ENCODE measurements at regions not wholly inside any gene's neighbourhood (a gene's known extent, or its start where the extent isn't known, plus 50 kb on each side); places are given as distances from the start of the nearest gene placed in this dataset.
"Not testable (repeated sequence)": the region's sequence is repeated elsewhere in the genome, so short reads cannot be mapped to it uniquely, and the experiment has no call there.

DNA sequence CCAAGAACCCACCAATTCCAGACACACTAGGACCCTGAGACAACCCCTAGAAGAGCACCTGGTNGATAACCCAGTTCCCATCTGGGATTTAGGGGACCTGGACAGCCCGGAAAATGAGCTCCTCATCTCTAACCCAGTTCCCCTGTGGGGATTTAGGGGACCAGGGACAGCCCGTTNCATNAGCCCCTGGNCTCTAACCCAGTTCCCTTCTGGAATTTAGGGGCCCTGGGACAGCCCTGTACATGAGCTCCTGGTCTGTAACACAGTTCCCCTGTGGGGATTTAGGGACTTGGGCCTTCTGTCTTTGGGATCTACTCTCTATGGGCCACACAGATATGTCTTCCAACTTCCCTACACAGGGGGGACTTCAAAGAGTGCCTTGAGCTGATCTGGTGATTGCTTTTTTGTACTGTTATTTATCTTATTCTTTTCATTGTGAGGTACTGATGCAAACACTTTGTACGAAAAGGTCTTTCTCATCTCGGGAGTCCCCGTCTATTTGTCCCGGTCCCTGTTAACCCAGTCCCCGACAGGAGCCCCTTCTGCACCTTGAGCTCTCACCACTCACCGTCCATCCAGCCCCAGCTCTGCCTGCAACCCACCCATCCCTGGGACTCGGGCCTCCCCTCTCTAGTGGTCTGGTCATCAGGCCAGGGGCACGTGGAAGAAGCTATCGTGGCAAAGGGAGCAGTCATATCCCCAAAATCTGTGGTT, 58.2 kb upstream of the PLCXD1 start:
- H3K4me1 Mint-ChIP-seq (ENCODE audit: low read depth, unreplicated experiment); H3K27me3 ChIP-seq (replicated peaks; ENCODE audit: control insufficient read depth, insufficient read depth, low read length); CTCF ChIA-PET; DNase-seq; BruUV-seq (replicated peaks); intact Hi-C loops (cut with micrococcal nuclease; ENCODE audit: unreplicated experiment); H3K36me3 ChIP-seq (ENCODE audit: control insufficient read depth, insufficient read depth, low read length); H3K4me3 Mint-ChIP-seq (ENCODE audit: unreplicated experiment); H3K9me3 Mint-ChIP-seq (ENCODE audit: unreplicated experiment); POLR2A ChIA-PET; H3K4me1 ChIP-seq; H3K36me3 Mint-ChIP-seq (ENCODE audit: insufficient read depth, unreplicated experiment); H3K27me3 Mint-ChIP-seq (ENCODE audit: insufficient read depth, unreplicated experiment); H3K9me3 ChIP-seq; H3K27ac Mint-ChIP-seq (ENCODE audit: unreplicated experiment); H3K4me3 ChIP-seq (ENCODE audit: low read depth, low read length): not testable (repeated sequence)

DNA sequence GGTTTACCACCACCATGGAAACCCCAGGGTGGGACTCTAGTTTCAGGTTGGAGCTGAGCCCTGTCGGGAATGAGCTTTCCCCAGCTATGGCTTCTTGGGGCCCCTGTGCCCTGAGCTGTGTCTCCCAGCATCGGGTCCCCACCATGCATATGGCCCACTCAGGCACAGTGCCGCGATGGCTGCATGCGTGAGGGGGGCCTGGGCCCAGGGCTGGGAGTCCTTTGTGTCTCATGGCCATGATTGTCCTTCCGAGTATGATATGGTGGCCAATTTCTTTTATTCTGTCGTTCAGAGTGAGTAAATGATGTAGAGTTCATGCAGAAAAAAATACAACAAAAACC, 57.7 kb upstream of the PLCXD1 start:
- H3K36me3 ChIP-seq (ENCODE audit: control insufficient read depth, insufficient read depth, low read length); H3K27me3 Mint-ChIP-seq (ENCODE audit: insufficient read depth, unreplicated experiment); H3K9me3 Mint-ChIP-seq (ENCODE audit: unreplicated experiment); H3K4me3 ChIP-seq (ENCODE audit: low read depth, low read length); DNase-seq; CTCF ChIA-PET; H3K4me1 Mint-ChIP-seq (ENCODE audit: low read depth, unreplicated experiment); intact Hi-C loops (cut with micrococcal nuclease; ENCODE audit: unreplicated experiment); BruUV-seq (replicated peaks); H3K9me3 ChIP-seq; H3K4me3 Mint-ChIP-seq (ENCODE audit: unreplicated experiment); H3K4me1 ChIP-seq; POLR2A ChIA-PET; H3K27ac Mint-ChIP-seq (ENCODE audit: unreplicated experiment); H3K27me3 ChIP-seq (replicated peaks; ENCODE audit: control insufficient read depth, insufficient read depth, low read length); H3K36me3 Mint-ChIP-seq (ENCODE audit: insufficient read depth, unreplicated experiment): not testable (repeated sequence)

DNA sequence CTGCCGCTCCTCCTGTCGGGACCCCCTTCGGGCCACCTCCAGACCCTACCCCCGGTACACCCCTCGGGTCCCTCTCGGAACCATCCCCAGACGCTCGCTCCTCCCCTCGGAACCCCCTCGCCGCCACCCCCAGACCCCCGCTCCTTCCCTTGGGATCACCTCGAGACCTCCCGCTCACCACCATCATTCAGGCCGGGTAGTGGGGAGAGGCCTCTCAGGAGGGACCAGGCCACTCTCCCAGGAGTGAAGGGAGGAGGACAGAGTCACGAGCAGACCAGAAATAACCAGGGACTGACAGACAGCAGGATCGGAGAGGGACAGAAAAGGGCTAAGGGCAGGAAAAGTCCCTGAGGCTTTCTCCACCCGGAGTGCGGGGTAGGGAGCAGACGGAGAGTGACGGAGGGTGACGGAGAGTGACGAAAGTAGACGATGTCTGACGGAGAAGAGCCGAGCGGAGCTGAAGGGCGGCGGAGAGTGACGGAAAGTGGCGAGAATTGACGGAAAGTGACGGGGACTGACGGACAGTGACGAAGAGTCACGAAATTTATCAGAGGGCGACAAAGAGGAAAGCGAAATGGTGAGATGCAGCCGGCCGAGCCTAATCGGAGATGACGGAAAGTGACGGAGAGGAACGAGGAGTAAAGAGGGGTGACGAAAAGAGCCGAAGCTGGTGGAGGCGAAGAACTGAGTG, 54.6 kb upstream of the PLCXD1 start:
- H3K9me3 Mint-ChIP-seq (ENCODE audit: unreplicated experiment); H3K4me1 ChIP-seq; H3K27me3 Mint-ChIP-seq (ENCODE audit: insufficient read depth, unreplicated experiment); H3K27me3 ChIP-seq (replicated peaks; ENCODE audit: control insufficient read depth, insufficient read depth, low read length); BruUV-seq (replicated peaks); POLR2A ChIA-PET; intact Hi-C loops (cut with micrococcal nuclease; ENCODE audit: unreplicated experiment); H3K9me3 ChIP-seq; CTCF ChIA-PET; H3K36me3 Mint-ChIP-seq (ENCODE audit: insufficient read depth, unreplicated experiment); H3K36me3 ChIP-seq (ENCODE audit: control insufficient read depth, insufficient read depth, low read length); H3K4me1 Mint-ChIP-seq (ENCODE audit: low read depth, unreplicated experiment): not testable (repeated sequence)
- H3K4me3 ChIP-seq (ENCODE audit: low read depth, low read length) = peak overlapping the region; percentile 43
- DNase-seq = peak; percentile 34 to 62
- peak overlapping the region; percentile 57 for H3K27ac Mint-ChIP-seq (ENCODE audit: unreplicated experiment)
- peak overlapping the region; percentile 73 for H3K4me3 Mint-ChIP-seq (ENCODE audit: unreplicated experiment)

DNA sequence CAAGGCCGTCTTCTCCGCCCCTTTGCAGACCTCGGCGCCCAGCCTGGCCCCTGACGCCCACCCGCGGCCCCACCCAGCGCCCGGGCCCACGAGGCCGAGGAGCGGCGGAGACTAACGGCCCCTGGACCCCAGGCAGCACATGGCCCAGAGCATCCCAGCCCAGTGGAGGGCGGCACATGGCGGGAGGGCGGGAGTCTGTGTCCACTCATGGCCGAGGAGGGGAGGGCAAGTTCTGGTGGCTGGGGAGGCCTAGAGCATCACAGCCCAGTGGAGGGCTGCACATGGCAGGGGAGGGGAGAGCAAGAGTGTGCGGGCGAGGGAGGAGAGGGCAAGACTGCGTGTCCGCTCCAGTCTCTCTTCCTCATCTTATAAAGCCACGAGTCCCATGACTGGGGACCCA, 53.8 kb upstream of the PLCXD1 start:
- BruUV-seq (replicated peaks); H3K27me3 ChIP-seq (replicated peaks; ENCODE audit: control insufficient read depth, insufficient read depth, low read length); H3K4me3 ChIP-seq (ENCODE audit: low read depth, low read length); intact Hi-C loops (cut with micrococcal nuclease; ENCODE audit: unreplicated experiment); H3K27me3 Mint-ChIP-seq (ENCODE audit: insufficient read depth, unreplicated experiment); H3K36me3 Mint-ChIP-seq (ENCODE audit: insufficient read depth, unreplicated experiment); H3K9me3 ChIP-seq; H3K9me3 Mint-ChIP-seq (ENCODE audit: unreplicated experiment); DNase-seq; H3K4me1 Mint-ChIP-seq (ENCODE audit: low read depth, unreplicated experiment); H3K27ac Mint-ChIP-seq (ENCODE audit: unreplicated experiment); H3K36me3 ChIP-seq (ENCODE audit: control insufficient read depth, insufficient read depth, low read length); CTCF ChIA-PET; POLR2A ChIA-PET; H3K4me1 ChIP-seq: not testable (repeated sequence)
- peak overlapping the region; percentile 42 for H3K4me3 Mint-ChIP-seq (ENCODE audit: unreplicated experiment)

Measured in Caco-2 (cell line).